Left kidney (tissue), 1 donor: ENCODE measurements at regions not wholly inside any gene's neighbourhood (a gene's known extent, or its start where the extent isn't known, plus 50 kb on each side); places are given as distances from the start of the nearest gene placed in this dataset.
"Not testable (repeated sequence)": the region's sequence is repeated elsewhere in the genome, so short reads cannot be mapped to it uniquely, and the experiment has no call there.

Experiments used
- DNase-seq: peaks from one replicate; pipeline ENCODE4 v3.0.0-alpha.2; 2013

DNA sequence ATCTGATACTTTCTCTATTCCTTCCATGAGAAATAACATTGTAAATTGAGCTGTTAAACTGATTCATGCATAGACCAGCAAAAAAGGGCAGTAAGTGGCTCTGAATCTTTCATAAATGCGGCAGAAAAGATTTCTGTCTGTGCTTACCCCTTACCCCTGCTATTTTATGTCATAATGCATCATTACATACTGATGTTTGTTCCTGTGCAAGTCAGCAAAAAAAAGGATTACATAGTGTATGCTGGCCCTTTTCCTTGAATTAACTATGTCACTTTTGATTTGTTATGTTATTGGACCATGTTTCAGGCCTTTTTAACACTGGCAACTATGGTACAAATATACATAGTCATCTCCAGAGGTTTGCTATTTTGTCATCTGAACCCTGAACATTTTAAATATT lies 2159.7 kb downstream of the PCDH7 start:
- no peak for DNase-seq

GRCh38 chr4:32884198-32884597 lies 2164.0 kb downstream of the PCDH7 start:
- no peak for DNase-seq

- DNase-seq = no peak
These were observed 2170.2 kb downstream of the PCDH7 start for GRCh38 chr4:32890398-32890797.

- DNase-seq = no peak
These were observed 2188.9 kb downstream of the PCDH7 start for GRCh38 chr4:32909053-32909452.

GRCh38 chr4:32909736-32910135 lies 2189.6 kb downstream of the PCDH7 start:
- no peak for DNase-seq

GRCh38 chr4:32917586-32917985 lies 2197.4 kb downstream of the PCDH7 start:
- no peak for DNase-seq

DNA sequence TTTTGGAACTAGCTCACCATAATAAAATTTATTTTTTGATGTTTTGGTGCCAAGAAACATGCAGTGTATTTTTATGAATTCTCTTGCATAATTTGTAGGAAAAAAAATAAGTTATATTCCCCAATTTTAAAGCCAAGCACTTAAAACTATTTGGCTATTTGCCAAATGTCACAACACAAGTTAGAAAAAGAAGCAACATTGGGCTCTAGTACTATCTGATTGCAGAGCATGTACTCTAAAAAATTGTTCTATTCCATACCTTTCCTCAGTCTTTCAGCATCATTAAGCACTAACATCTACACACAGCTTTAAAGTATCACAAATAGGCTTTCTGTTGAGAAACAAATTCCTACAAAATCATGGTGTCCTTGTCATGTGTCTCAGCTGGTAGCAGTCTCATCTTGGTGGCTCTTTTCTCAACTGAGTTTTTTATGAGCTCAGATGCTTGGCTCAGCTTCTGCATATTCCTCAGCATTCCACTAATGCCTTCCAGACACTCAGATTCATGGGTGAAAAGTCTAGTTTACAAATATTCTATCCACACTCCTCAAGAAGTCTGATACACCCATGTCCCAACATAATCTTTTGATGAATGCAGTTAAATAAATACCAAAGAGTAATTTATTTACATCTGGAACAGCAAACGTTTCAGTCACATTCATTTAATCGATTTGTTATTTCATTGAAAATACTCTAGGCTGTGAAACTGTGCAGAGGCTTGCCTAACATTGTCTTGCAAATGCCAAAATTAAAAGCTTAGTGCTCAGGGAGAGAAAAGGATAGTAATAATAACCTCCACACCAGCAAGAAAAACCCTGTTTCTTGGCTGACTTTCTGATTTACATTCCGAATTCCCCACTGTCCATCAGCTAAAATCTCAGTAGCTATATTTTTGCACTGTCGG lies 2209.9 kb downstream of the PCDH7 start:
- DNase-seq = peak; percentile 1

DNA sequence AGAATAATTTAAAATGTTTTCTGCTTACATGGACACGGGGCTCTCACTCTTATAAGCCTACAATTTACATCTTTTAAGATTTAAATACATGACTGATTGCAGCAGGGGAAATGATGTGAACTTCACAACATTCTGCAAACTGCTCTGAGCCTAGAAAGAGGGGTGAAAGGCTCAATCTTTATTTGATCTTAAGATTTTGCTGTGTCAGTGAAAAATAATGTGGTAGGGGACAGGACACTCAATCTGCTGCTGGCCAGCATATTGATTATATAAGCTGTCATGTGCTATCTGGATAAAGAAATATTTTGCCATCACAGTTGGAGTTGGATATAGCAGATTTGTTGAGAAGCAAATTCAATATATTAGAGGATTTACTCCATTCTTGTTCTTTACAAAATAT lies 2210.5 kb downstream of the PCDH7 start:
- DNase-seq = no peak

- DNase-seq = no peak
These were observed 2211.3 kb downstream of the PCDH7 start for GRCh38 chr4:32931475-32931874.

GRCh38 chr4:32932156-32932555 lies 2212.0 kb downstream of the PCDH7 start:
- DNase-seq = no peak

DNA sequence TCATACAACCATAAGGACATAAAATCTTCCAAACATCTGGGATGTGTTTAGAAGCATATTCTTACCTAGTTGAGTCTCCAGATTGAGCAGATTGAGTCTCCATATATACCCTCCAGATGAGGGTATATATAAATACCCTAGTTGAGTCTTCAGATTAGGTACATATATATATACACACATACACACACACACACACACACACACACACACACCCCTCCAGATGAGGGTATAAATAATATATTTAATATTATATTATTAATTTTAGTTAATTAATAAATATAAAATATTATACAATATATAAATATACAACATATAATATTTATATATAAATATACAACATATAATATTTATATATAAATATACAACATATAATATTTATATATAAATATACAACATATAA lies 2219.1 kb downstream of the PCDH7 start:
- DNase-seq = not testable (repeated sequence)

DNA sequence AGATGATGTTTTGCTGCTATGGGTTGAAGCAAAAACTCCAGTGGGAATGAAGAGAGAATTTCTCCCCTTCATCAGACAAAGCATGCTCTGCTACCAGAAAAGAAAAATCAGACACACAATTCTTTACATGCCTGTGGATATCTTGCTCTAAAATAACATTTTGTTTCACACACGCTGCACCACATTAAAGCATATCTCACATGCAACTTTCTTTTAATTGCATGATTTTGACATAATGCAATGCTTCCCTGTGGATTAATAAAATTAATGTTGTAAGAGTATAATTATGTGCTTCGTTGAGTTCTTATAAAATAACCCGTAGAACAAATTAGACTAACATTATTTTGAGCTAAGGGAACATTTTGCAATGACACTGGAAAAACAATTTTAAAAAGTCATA lies 2230.7 kb downstream of the PCDH7 start:
- no peak for DNase-seq

GRCh38 chr4:32958586-32958985 lies 2238.4 kb downstream of the PCDH7 start:
- DNase-seq = no peak

GRCh38 chr4:32962100-32962499 lies 2241.9 kb downstream of the PCDH7 start:
- no peak for DNase-seq

DNA sequence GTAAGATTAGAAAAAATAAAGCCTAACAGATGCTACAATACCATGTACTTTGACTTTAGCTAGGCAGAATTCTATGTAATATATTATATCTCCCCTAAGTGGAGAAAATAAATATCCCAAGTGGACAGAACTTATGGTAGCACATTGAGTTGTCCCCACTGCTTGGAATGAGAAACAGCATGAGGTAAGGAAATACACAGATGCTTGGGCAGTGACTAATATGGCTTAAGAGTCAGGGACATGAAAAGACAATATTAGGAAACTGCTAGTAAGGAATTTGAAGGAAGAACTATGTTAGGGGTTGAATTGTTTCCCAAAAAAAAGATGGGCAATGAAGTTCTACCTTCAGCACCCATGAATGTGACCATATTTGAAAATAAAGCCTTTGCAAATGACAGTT lies 2265.1 kb downstream of the PCDH7 start:
- no peak for DNase-seq

DNA sequence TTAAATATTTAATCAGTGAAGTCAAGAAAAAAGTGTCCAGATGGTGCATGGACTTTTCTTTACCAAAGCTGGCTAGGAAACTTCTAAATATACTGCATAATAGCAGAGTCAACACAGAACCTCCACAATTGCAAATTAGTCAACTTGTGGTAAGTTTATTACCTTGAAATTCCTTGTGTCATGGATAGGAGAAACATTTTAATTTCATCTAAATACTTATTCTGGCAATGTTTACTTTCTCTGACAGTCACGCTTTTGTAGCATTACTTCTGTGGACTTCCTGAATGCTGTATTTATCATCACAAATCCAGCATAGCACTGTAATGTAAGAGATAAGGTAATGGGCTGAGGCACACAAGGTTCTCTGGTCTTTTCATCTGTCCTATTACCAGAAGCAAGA lies 2266.1 kb downstream of the PCDH7 start:
- no peak for DNase-seq

- no peak for DNase-seq
These were observed 2266.9 kb downstream of the PCDH7 start for GRCh38 chr4:32987111-32987510.

GRCh38 chr4:32988165-32988811 lies 2268.1 kb downstream of the PCDH7 start:
- DNase-seq = no peak

DNA sequence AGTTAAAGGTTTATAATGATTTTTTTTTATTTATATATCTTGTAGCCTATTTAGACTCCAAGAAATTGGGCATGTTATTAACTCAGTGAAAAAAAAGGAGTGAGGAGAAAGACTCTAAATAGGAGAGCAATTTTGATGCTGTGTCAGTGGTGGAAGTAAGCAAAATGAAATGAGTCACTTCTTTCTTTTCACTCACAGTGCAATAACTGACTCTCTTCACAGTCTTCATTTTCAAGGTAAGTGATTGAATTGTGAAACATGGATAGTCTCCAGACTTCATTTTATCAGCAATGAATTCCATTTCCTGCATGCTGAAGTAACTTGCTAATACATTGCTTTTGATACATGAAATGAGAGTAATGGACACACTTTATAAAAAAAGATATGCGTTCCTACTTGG lies 2271.5 kb downstream of the PCDH7 start:
- no peak for DNase-seq

DNA sequence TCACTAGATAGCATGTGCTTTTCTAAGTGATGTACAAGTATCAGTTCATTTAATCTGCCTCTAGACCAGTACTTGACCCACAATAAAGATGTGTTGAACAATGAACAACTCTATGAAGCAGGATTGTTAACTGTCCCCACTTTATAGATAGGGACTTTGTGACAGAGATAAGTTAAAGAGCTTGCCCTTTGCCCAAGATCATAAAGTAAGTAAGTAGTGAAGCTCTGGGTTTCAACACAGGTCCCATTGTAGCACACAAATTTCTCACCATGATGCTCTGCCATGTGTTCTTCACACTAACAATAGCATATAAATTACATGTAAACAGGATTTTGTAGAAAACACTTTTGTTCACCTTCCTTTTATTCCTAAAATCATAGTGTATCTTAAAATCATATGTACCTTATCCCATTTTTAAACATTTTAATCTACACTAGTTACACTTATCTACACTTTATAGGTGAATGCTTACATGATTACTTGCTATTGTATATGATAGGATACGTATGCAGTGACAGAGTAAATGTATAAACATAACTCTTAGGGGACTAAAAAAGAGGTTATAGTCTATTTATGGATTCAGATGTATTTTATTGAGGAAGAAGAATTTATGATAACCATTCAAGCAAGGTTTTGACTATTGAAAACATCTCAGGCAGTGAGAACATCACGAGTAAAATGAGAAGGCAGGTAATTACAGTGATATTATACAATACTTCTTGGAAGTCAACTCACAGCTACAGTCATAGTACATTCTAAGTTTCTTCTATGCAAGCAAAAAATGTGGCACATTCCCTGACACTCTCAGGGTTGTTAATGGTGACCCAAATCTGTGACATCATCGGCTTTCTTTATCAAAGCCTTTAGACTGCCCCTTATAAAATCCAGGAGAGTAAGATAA lies 2275.1 kb downstream of the PCDH7 start:
- DNase-seq = no peak

DNA sequence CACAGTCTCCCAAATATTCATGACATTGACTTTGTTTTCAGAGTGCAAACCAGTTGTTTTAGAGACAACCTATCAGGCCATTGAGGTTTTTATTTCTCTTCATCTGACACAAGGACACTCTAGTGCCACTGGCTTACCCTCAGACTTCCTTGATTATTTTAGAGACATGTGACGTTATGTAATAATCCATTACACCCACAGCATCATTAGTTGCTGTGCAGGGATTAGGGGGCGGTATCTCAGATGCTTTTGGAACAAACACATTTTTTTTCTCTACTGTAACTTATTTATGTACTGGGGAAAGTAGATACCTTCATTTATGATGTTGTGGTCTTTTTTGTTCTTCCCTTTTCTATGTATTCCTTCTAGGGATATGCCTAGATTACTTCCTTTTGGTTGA lies 2293.1 kb downstream of the PCDH7 start:
- DNase-seq = no peak

GRCh38 chr4:33025236-33025635 lies 2305.1 kb downstream of the PCDH7 start:
- no peak for DNase-seq

- DNase-seq = no peak
These were observed 2309.8 kb downstream of the PCDH7 start for GRCh38 chr4:33029976-33030375.
